Smooth muscle cell (in vitro differentiated cells): ENCODE measurements at regions not wholly inside any gene's neighbourhood (a gene's known extent, or its start where the extent isn't known, plus 50 kb on each side); places are given as distances from the start of the nearest gene placed in this dataset.

Source experiments
- DNase-seq: peaks from one replicate; lab custom pipeline; 2025; ENCODE audit not compliant: unreplicated experiment; lab: John Stamatoyannopoulos, UW
- H2AFZ ChIP-seq: fragments of 200-600 bp; sonication (generic); 2 replicates; pipeline ENCODE4 v1.6.0; 2016; ENCODE audit warnings: antibody characterized with exemption, low read depth, mild to moderate bottlenecking
- H3F3A ChIP-seq: fragments of 200-600 bp; sonication (generic); 2 replicates; pipeline ENCODE4 v1.6.0; 2017; ENCODE audit warnings: antibody characterized with exemption, low read depth
- H3K27ac ChIP-seq: fragments of 200-600 bp; sonication (generic); 2 replicates; pipeline ENCODE4 v1.5.1; 2016; ENCODE audit warnings: low read depth, mild to moderate bottlenecking
- H3K27me3 ChIP-seq: fragments of 200-600 bp; sonication (generic); 2 replicates; pipeline ENCODE4 v1.6.1; 2016; ENCODE audit warnings: low read depth, mild to moderate bottlenecking
- H3K36me3 ChIP-seq: fragments of 200-600 bp; sonication (generic); 2 replicates; pipeline ENCODE4 v1.5.1; 2016; ENCODE audit warnings: low read depth
- H3K4me1 ChIP-seq: fragments of 200-600 bp; sonication (generic); 2 replicates; pipeline ENCODE4 v1.5.1; 2016; ENCODE audit warnings: low read depth
- H3K4me2 ChIP-seq: fragments of 200-600 bp; sonication (generic); 2 replicates; pipeline ENCODE4 v1.6.0; 2016; ENCODE audit warnings: mild to moderate bottlenecking
- H3K4me3 ChIP-seq: fragments of 200-600 bp; sonication (generic); 2 replicates; pipeline ENCODE4 v1.5.1; 2016; ENCODE audit warnings: mild to moderate bottlenecking
- H3K79me2 ChIP-seq: fragments of 200-600 bp; sonication (generic); 2 replicates; pipeline ENCODE4 v1.6.0; 2016; ENCODE audit warnings: low read depth, mild to moderate bottlenecking
- H3K9ac ChIP-seq: fragments of 200-600 bp; sonication (generic); 2 replicates; pipeline ENCODE4 v1.6.0; 2016; ENCODE audit warnings: low read depth
- H3K9me3 ChIP-seq: fragments of 200-600 bp; sonication (generic); replicated peaks from 2 replicates; pipeline ENCODE4 v1.5.1; 2016; ENCODE audit warnings: low read depth
- H4K20me1 ChIP-seq: fragments of 200-600 bp; sonication (generic); 2 replicates; pipeline ENCODE4 v1.6.0; 2016; ENCODE audit warnings: low read depth
- CTCF ChIP-seq: fragments of 200-600 bp; sonication (generic); IDR thresholded peaks from 2 replicates; pipeline ENCODE4 v1.5.1; 2017; ENCODE audit warnings: borderline replicate concordance, mild to moderate bottlenecking, antibody characterized with exemption; ENCODE audit not compliant: insufficient read depth, poor library complexity, severe bottlenecking
- WGBS: methylation state at CpG from one replicate; pipeline ENCODE4 v1.1.7; 2016; ENCODE audit warnings: low lambda C conversion rate; 5-methylcytosine and 5-hydroxymethylcytosine counted together

- H3F3A ChIP-seq: no peaks in the 10 kb centered on the region
- no peak overlapping the region for H3K4me2 ChIP-seq
- no peaks in the 10 kb centered on the region for H3K79me2 ChIP-seq
- H3K27ac ChIP-seq: no peak overlapping the region
- H3K9me3 ChIP-seq: no peaks in the 10 kb centered on the region
- H3K9ac ChIP-seq: no peak overlapping the region
- H3K4me1 ChIP-seq: no peaks in the 10 kb centered on the region
- no peak for DNase-seq
- no peak for TF ChIP-seq CTCF
- no peaks in the 10 kb centered on the region for H3K27me3 ChIP-seq
- 95% methylated on average over 3 of the region's 3 CpGs for WGBS
- no peaks in the 10 kb centered on the region for H3K36me3 ChIP-seq
- no peak overlapping the region for H2AFZ ChIP-seq
- no peaks in the 10 kb centered on the region for H4K20me1 ChIP-seq
- no peak overlapping the region for H3K4me3 ChIP-seq
Observed at GRCh38 chr21:22630953-22631465, 1632.8 kb downstream of the NCAM2 start.

DNA sequence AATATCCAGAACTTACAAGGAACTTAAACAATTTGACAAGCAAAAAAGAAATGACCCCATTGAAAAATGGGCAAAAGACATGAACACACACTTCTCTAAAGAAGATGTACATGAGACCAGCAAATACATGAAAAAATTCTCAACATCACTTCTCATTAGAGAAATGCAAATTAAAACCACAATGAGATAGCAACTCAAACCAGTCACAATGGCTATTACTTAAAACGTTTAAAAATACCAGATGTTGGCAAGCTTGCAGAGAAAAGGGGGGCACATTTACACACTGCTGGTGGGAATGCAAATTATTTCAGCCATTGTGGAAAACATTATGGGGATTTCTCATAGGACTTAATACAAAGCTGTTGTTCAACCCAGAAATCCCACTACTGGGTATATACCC, 1634.0 kb downstream of the NCAM2 start:
- H3K4me2 ChIP-seq: no peak overlapping the region
- H3K9me3 ChIP-seq: no peaks in the 10 kb centered on the region
- 68% methylated on average over 1 of the region's 1 CpG for WGBS
- H3K4me3 ChIP-seq: no peak overlapping the region
- no peak for DNase-seq
- no peak overlapping the region for H3K27ac ChIP-seq
- H4K20me1 ChIP-seq: no peaks in the 10 kb centered on the region
- no peaks in the 10 kb centered on the region for H3K27me3 ChIP-seq
- H3K79me2 ChIP-seq: no peaks in the 10 kb centered on the region
- H2AFZ ChIP-seq: no peak overlapping the region
- no peak overlapping the region for H3K9ac ChIP-seq
- no peak for TF ChIP-seq CTCF
- no peaks in the 10 kb centered on the region for H3K36me3 ChIP-seq
- H3F3A ChIP-seq: no peaks in the 10 kb centered on the region
- no peaks in the 10 kb centered on the region for H3K4me1 ChIP-seq

DNA sequence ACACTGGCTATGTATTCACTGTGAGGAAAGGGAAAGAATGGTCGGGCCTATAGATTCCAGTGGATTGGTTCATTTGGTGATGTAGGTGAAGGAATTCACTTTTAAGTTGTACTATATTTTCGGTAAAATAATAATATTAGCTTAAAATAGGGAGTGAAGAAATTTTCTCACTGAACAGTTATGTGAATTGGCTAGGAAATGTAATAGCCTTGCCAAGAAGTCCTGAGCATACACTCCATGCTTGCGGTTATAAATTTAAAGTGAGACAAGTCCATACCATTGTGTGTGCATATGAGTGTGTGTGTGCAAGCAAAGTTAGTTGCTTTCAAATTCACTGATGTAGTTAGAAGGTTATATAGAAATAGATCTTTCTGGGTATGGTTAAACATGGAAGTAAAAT, 1651.0 kb downstream of the NCAM2 start:
- Histone ChIP-seq H3K79me2 (no peaks in the 10 kb centered on the region), H3K27me3 (no peaks in the 10 kb centered on the region), H2AFZ (no peak overlapping the region), H4K20me1 (no peaks in the 10 kb centered on the region), H3K4me3 (no peak overlapping the region), H3K4me2 (no peak overlapping the region), H3K9ac (no peak overlapping the region), H3K36me3 (no peaks in the 10 kb centered on the region), H3K9me3 (no peaks in the 10 kb centered on the region), H3F3A (no peaks in the 10 kb centered on the region), H3K4me1 (no peaks in the 10 kb centered on the region), H3K27ac (no peak overlapping the region)
- no peak for TF ChIP-seq CTCF
- 89% methylated on average over 3 of the region's 3 CpGs for WGBS
- DNase-seq: no peak

- TF ChIP-seq CTCF: no peak
- Histone ChIP-seq H3F3A (no peaks in the 10 kb centered on the region), H3K79me2 (no peaks in the 10 kb centered on the region), H4K20me1 (no peaks in the 10 kb centered on the region), H3K36me3 (no peaks in the 10 kb centered on the region), H3K9ac (no peak overlapping the region), H3K9me3 (no peaks in the 10 kb centered on the region), H3K27ac (no peak overlapping the region), H3K4me1 (no peaks in the 10 kb centered on the region), H3K4me2 (no peak overlapping the region), H3K4me3 (no peak overlapping the region), H2AFZ (no peak overlapping the region), H3K27me3 (no peaks in the 10 kb centered on the region)
- WGBS: 67% methylated on average over 1 of the region's 1 CpG
- no peak for DNase-seq
Observed at GRCh38 chr21:22650226-22650625, 1652.0 kb downstream of the NCAM2 start.
